ENCODE measurements at regions not wholly inside any gene's neighbourhood (a gene's known extent, or its start where the extent isn't known, plus 50 kb on each side); places are given as distances from the start of the nearest gene placed in this dataset.

DNA sequence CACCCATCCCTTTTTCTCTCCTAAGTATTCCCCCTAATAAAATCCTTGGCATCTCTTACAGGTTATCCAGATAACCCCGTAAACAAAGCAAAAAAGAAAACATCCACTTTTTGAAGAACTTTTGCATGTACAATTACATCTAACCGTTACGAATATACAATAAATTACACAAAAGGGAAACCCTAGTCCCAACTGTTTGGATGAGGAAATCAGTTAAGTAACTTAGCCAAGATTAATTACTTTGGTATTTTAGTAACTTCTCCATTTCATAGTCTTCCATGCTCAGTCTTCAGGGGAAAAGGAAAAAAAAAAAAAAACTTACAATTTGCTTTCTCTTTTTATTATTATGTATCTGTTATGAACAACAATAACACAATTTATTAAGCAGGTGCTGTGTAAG, 212.9 kb downstream of the ACTL7B start:
- no peak for DNase-seq

DNA sequence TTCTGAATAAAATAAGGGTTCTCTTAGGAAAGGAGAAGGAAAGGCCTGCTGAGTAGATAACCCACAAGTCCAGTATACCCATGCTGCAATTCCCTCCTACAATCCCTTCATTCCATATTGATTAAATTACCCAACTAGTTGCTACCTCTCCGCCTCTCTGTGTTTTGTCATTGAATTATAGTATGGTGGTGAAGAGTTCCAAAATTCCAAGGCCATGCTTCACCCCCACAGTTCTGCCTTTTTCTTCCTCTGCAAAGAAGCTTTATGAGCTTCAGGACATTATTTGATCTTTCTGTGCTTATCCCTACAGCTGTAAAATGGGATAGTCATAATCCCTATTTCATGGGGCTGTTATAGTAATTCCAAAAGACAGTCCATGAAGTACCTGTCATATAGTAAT, 215.6 kb downstream of the ACTL7B start:
- no peak for DNase-seq

DNA sequence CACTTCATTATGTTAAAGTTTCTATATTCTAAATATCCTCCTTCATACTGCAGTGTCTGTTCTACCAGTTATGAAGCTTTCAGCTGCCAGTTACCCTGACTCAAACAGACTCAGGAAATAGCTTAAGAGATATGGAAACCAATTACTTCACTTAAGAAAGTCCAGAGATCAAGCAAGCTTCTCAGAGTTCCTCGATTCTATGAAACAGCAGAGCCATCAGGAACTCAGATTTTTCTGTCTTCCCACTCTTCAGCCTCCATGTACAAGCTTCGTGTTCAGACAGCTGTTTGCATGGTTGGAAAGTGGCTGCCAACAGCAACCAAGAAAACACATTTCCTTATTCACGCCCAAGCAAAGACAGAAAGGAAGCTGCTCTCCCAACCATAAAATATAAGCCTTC, 216.1 kb downstream of the ACTL7B start:
- DNase-seq: no peak

DNA sequence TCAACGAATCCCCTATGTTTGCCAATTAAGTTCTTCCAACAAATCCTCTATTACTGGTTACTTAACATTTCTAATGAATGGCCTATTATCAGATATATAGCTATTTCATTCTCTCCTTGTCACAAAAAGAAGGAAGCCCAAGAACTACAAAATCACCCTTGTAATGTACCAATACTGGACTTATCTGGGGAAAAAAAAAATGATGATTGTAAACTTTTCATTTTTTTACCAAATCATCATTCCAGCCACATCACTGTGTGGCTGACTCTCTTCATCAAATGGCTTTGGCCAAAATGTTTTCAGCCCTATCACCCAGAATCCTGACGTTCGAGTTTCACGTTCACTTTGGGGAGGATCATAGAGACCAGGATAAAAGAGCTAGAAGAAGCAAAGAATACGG, 216.7 kb downstream of the ACTL7B start:
- DNase-seq: no peak

DNA sequence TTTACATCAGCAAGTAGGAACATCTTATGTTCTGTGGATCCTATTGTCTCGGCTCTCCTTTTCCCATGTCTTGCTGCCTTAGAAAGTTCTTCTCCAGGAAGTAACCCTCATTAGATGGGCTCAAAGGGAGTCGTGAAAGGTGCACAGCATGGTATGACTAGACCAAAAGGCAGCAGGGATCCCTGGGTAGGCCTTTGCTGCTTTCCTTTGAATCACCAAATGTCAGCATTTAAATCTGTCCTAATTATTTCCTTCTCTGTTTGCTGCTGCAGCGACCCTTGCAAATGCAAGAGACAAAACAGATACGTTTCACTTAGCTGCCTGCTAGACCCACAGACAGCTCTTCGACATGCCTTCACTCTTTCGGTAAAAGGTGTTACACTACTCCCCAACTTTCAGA, 218.4 kb downstream of the ACTL7B start:
- no peak for DNase-seq

DNA sequence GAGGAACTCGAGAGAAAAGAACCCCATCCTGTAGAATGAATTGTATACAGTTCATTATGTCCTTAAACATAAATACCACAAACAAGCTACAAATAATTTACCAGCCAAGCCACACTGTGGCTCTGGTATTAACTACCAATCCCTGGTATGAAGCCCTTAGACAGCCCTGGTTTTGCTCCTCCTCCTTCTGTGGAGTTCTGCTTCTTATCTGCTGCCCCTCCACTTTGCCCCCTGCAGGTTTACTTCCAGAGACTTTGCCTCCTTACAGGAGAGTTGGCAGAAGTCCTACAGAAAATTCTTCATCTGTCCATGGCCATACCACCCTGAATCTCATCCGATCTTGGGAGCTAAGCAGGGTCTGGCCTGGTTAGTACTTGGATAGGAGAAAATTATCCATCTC, 219.8 kb downstream of the ACTL7B start:
- DNase-seq: no peak

DNA sequence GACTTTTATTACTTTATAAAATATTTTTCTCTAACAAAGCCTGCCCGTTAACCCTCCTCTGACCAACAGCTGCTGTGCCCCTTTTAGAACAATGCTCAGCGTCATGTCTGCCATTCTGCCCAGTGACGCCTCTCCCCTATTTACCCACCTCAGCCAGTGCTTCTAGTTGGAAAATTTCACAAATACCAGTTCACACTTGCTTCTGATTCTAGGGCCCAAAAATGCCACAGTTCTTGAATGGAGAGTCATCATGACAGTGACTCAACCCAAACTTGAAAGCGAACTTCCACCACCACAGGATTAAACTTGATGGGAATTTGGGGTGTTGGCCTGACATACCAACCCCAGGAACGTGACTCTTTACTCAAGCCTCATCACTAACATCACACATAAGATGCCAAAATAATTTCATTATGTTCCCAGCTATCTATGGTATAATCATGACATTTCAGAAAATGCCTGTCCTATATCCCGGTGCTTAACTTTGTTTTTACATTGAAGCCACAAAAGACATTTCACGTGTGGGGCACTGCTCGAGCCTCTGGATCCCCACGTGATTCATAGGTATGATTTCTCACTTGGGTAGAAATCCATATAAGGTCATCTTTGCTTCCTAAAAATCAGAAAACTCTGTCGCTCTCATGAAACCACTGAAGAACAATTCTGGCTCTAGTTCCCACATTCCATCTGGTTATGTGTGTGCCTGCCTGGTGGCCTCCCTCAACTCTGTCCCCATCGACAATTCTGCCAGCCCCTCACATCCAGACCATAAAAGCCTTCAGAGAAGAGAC, 220.9 kb downstream of the ACTL7B start:
- no peak for DNase-seq

DNA sequence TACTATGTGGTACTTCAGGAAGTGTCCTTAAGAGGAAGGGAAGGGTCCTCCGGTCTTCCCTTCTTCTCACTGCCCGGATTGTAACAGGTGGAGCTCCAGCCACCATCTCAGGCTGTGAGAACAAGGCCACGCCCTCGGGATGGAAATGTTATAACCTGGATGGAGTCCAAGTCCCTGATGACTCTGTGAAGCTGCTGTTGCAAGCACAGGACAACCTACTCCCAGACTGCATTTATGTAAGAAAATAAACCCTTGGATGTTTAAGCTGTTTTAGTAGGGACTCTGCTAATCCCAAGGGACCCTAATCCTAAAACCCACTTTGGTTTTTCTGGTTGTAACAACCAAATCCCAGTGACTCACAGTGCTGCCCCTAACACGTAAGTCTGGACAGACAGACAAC, 221.6 kb downstream of the ACTL7B start:
- no peak for DNase-seq

DNA sequence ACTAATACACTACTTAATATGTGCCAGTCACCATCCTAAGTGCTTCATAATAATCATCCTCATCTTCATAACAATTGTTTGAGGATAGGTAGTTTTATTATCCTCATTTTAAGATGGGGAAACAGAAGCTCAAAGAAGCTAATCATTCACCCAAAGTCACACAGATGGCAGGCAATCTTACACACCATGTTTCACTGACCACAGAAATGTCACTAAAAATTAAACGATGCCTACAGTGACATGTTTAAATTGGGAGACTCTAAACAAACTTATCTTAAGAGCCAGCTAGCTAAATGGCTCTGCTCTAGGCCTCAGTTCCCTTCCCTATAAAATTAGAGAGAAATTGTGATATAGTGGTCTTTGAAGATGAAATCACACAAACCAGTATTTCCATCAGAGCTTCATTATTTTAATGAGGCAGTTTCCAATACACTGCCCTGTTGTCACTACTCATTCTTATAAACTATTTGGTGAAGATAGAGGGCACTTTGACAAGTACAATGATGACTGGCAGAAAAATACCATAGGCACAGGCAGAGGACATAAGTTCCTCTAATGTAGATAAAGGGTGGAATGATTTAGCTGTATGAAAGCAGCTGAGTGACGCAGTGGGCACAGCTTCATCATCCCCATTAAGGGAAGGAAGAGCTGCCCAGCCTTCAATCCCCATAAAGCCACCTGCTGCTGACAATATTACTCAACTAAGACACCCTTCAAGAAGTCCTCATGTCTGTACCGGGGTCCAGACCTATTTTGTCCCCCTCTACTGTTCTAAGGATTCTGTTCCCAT, 224.1 kb downstream of the ACTL7B start:
- DNase-seq: no peak

DNA sequence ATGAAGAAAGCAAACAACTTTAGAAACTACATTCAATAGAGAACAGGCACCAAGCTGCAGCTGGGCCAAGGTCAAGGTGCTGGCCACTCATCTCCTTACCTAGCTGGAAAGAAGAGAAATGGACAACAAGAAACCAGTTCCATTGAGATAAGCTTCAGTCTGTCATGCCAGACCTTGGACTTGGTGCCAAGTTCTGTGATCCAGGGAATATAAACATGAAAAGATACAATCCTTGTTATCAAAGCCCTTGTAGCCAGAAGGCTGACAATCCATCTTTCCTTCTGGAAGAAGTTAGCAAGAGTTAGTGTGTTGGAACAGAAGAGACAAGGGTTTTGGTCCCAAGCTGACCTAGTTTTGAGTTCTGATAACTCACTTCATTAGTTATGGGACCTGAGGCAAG, 227.5 kb downstream of the ACTL7B start:
- DNase-seq: no peak

DNA sequence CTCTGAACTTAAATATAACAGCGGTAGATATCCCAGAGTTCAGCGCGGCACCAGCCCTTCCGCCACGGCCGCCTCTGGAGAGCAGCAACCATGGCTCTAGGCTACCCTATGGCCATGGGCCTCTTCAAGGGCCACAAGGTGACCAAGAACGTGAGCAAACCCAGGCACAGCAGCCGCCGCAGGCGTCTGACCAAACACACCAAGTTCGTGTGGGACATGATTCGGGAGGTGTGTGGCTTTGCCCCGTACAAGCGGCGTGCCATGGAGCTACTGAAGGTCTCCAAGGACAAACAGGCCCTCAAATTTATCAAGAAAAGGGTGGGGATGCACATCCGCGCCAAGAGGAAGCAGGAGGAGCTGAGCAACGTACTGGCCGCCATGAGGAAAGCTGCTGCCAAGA, 229.0 kb downstream of the ACTL7B start:
- no peak for DNase-seq

DNA sequence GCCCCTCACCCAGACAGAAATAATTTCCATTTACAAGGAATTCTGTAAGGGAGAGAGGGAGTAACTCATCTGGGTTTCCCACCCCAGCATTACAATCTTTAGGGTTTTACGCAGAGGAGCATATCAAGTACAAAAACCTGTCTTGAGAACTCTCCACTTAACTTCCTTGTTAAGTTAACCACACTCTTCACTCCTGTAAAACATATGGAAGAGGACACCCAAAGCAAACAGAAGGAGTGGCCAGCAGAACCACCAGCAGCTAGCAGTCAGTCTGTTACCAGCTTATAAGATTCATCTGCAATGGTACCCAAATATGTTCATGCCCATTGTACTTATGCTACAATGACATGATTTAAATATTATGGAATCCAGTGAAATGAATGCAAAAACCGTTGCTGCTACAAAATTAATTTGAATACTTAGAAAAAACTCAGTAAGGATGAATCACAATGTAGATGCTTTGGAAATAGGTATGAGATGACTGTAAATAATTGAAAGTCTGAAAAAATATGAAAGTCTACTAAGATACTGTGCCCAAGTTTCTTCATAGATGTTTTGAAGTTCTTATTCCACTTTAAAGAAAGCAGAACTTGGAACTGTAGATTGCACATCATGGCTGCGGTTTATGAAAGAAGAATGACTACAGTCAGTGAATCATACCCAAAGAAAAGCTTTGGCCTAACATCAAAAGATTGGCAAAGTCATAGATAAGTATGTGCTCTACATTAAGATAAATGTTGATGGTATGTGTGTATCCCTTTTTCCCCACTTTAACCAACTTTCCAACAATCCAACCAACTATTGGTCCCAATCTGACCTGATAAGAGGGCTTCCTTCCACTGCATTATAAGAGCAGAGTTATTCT, 233.6 kb downstream of the ACTL7B start:
- no peak for DNase-seq

DNA sequence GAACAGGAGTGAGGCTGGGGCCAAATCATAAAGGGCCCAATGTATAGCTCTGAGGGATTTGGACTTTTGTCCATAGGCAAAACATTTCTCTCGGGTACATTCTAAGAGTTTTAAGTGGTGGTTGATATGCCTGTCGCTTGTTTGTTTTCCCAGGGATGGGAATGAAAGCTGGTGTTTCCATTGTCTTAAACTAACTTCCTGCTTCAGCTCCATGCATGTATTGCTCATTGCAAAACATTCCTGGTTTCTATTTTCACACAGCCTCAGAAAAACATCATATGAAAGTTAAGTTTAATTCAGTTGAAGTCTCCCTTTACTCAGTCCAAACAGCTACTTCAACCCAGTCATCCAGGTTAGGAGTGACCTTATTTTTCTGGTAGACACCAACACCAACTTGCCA, 235.0 kb downstream of the ACTL7B start:
- DNase-seq: no peak

DNA sequence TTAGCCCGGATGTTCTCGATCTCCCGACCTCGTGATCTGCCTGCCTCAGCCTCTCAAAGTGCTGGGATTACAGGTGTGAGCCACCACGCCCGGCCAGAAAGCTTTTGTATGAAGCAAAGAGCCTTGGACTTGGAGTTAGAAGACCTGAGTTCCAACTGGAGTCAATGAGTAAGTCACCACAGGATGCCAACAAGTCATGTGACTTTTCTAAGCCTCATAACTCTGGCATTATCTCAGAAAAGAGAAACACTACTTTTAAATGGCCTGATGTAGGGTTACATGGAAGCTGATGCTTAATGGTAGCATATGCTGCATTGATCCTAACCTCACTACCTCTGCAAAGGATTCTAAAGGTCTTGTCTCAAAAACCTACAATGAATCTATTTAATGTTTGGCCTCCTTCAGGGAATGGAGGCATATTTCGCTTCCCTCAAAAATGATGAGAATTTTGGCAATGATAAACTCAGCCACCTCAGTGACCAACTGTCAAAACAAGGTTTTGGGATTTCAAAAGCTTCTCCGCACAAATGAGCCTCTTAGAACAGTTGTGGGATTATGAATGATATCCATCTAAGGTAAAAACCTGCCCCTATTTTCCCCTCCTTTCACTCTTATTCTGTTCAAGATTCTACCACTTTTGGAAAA, 236.8 kb downstream of the ACTL7B start:
- DNase-seq: no peak

DNA sequence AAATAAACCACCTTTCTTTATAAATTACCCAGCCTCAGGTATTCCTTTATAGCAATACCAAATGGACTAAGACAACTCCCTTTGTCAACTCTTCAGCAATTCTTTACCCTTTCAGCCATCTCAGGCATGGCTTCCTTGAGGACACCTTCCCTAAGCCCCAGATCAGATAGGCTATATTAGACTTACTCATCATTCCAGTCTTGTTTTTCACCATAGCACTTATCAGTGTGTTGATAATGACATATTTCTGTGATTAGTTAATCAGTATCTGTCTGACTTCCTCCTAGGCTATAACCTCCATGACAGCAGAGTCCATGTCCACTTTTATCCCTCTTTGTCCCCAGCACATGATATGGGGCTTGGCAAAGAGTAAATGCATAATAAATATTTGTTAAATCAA, 238.1 kb downstream of the ACTL7B start:
- DNase-seq: no peak

DNA sequence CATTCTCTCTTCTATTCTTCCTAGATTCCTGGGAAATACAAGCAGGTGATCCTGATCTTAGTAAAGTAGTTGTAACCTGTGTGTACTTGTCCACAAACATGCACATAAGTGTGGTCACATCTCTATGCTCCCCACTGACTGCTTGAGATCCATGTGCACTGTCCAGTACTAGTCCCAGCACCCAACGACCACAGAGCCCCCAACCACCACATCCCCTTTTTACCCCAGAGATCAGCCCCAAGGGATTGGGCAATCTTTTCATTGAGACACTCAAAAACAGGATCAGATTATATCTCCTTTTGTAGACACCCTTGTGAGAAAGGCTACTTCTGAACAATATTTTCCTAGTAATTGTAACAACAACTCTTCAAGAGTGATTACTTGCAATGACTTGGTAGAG, 240.6 kb downstream of the ACTL7B start:
- no peak for DNase-seq

DNA sequence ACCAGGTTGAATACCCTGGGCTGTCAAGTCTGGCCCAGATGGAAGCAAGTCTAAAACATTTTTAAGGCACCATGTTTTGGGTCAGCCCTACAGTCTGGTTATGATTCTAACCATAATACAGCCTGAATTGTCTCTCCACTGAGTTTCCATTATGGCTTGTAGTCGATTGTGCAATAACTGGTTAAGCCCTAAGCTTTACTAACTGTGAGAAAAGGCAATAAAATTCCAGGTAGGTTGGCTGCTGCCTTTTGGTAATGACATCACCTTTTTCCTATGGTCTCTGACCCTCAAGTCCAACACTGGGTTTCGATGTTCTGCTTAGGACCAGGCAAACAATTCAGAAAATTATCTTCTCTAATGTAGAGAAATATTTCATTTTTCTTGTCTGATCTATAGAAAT, 243.3 kb downstream of the ACTL7B start:
- no peak for DNase-seq

DNA sequence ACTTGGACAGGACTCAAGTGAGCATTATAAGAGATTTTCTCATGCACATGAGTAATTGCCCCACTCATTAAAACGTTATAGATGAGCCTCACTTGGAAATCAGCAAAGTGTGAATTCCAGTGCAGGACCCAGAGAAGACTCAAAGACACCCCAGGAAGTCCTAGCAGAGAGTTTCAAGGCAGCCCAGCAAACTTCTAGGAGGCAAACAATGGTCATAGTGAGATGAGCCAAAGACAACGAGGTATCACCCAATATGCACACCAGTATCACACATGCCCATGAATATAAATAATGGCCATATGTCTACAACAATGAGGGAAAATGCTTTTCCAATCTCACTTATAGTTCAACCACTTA, 245.9 kb downstream of the ACTL7B start:
- no peak for DNase-seq

DNA sequence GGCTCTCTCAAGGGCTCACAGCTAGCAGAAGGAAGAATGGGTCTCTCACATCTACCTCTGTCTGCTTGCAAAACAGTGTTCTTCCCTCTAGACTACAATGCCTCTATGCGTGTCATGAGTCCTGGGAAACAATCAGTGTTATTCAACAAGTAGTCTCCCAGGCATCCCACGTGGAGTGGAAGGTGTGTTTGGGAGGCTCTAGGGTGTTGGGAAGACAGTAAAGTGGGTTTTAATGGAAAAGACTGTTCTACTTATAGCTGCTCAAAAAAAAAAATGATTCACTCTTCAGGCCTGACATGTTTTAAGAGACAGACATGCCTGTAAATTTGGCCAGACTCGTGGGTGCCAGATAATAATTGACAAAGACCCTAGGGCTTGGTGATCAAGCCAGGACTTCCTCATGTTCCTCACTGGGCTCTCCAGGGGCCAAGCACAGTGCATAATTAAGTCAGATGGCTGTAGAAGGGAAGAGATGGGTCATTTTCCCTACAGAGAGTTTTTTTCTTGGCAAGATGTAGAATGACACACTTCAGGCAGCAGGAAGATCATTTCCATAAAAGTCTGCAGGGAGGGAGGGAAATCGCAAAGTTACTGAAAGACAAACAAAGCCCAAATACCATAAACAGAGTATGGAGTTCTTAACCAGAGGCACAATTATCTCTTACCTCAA, 246.4 kb downstream of the ACTL7B start:
- DNase-seq: no peak

DNA sequence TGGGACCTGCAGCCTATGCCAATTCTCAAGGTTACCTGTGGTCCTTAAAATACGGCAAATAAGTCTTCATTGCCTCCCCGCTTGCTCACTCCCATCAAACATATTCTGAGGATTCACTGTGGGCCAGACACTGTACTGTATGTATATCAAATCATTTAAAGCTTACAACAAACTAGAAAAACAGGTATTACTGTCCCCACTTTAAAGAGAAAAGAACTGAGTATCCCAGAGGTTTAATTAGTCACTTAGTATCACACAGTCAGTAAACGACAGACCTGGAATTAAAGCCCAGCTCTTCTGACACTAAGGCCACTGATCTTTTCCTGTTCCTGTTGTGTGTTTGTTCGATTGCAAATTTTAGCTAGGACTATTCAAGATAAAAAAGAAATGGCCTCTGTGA, 248.2 kb downstream of the ACTL7B start:
- DNase-seq: no peak

DNA sequence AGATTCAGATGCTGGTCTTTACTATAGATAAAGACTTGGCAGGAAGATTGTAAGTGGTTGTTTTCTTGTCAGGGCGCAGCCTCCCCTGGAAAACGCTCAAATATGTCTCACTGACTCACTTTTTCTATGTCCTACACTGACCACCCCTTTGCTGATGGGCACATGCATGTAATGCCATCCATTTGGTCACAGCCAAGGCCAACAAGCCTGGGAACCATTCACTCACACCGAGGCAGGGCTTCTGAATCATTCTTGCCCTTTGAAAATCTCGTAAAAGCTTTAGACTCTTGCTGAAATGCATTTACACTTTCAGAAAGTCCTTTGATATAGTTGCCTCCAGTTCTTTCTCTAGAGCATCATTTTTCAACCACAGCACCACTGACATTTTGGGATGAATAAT, 249.4 kb downstream of the ACTL7B start:
- DNase-seq: no peak

DNA sequence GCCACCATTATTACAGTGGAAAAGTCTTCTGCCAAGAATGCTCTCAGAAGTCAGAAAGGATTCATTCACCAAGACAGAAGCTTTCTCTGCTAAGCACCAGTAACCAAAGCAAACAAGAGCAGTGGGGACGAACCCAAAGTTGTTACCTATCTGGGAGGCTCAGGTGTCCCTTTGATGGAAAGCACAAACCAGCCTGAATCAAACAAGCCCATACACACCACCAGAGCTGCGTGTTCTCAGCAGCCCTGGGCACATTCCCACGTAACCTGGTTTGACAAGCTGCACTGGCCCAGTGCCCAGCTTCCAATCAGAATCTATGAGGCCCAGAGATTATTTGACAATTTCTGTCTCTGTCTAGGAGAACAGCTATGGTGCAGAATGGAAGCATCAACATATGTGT, 252.6 kb downstream of the ACTL7B start:
- no peak for DNase-seq

DNA sequence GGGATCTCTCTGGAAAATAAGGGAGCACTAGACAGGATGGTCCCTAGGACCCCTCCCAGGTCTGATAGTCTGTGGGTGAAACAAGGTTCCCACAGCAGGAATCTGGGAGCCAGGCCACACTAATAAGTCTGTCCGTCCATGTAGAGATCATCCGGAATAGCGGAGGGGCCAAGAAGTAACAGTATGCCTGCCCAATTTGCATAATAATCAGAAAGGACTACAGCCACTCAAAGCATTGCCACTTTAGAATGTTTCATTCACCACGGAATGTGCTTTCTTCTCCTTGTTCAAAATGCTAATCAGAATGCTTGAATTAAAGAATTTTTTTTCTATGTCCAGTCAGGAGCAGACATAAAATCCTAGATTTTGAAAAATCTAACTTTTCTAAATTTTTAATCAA, 254.9 kb downstream of the ACTL7B start:
- DNase-seq: no peak

All from stimulated activated CD4-positive, alpha-beta T cell treated with anti-CD3 and anti-CD28 coated beads, Interleukin-4, amount 100 ng/mL, for 1 hour (primary cell).